Thoracic aorta (tissue), 2 donors: ENCODE measurements at regions not wholly inside any gene's neighbourhood (a gene's known extent, or its start where the extent isn't known, plus 50 kb on each side); places are given as distances from the start of the nearest gene placed in this dataset.

Source experiments
- ATAC-seq: fragments of 150-250 bp; one replicate; pipeline ENCODE4 v1.8.0; 2017; ENCODE audit warnings: low read depth; ENCODE audit not compliant: insufficient number of reproducible peaks, low FRiP score
- DNase-seq: peaks from one replicate; pipeline ENCODE4 v3.0.0-alpha.2; 2020; ENCODE audit warnings: low spot score
- H3K27ac ChIP-seq, 2 donors: fragments of 200-600 bp; sonication (generic); 1 replicate in 1 of 2; 2 replicates in 1 of 2; pipeline ENCODE4 v1.5.1; 2016; ENCODE audit warnings: mild to moderate bottlenecking in 2 of 2, moderate library complexity in 2 of 2
- H3K27me3 ChIP-seq: fragments of 200-600 bp; sonication (generic); replicated peaks from 2 replicates; pipeline ENCODE4 v1.6.0; 2016; ENCODE audit warnings: mild to moderate bottlenecking; ENCODE audit not compliant: insufficient read depth
- H3K36me3 ChIP-seq: fragments of 200-600 bp; sonication (generic); one replicate; pipeline ENCODE4 v1.5.1; 2016
- H3K4me1 ChIP-seq, 2 donors: fragments of 200-600 bp; sonication (generic); 1 replicate in 1 of 2; 2 replicates in 1 of 2; pipeline versions ENCODE4 v1.5.1 to v1.6.0; 2016; ENCODE audit warnings: low read depth in 2 of 2, mild to moderate bottlenecking in 1 of 2; ENCODE audit not compliant: control insufficient read depth in 1 of 2
- H3K4me3 ChIP-seq: fragments of 200-600 bp; sonication (generic); 2 replicates; pipeline ENCODE4 v1.5.1; 2016; ENCODE audit warnings: mild to moderate bottlenecking
- H3K9me3 ChIP-seq: fragments of 200-600 bp; sonication (generic); 2 replicates; pipeline ENCODE4 v1.5.1; 2016
- TF ChIP-seq, protein P1 (sequence below): fragments of 200-600 bp; sonication (generic); IDR thresholded peaks from one replicate; pipeline ENCODE4 v1.5.1; 2019; ENCODE audit warnings: antibody characterized with exemption

DNA sequence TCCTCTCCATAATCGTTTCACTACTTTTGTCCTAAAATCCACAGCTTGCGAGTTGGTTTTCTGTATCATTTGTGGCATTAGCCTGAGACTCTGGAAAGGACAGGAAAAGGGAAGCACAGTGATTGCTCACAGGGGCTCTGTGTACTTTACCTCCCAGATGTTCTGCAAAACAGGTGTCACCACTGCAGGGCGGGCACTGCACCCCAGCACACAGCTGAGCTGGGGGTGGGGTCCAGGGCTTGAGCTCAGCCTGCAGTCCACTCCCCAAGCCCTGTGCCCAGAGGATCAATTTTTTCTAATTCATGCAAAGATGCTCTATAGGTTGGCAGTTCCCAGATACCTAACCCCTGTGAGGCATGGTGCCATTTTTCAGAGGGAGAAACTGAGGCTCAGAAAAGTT, 119.4 kb upstream of the GLI2 start:
- DNase-seq: no peak
- no peak for ATAC-seq
- Histone ChIP-seq H3K9me3 (no peaks in the 10 kb centered on the region), H3K36me3 (no peaks in the 10 kb centered on the region), H3K27me3 (no peaks in the 10 kb centered on the region), H3K4me3 (no peak overlapping the region), H3K4me1 (peaks cover 14 to 19% of the 10 kb centered on the region in 2 donors), H3K27ac (no peak overlapping the region)
- TF ChIP-seq, protein P1, sequence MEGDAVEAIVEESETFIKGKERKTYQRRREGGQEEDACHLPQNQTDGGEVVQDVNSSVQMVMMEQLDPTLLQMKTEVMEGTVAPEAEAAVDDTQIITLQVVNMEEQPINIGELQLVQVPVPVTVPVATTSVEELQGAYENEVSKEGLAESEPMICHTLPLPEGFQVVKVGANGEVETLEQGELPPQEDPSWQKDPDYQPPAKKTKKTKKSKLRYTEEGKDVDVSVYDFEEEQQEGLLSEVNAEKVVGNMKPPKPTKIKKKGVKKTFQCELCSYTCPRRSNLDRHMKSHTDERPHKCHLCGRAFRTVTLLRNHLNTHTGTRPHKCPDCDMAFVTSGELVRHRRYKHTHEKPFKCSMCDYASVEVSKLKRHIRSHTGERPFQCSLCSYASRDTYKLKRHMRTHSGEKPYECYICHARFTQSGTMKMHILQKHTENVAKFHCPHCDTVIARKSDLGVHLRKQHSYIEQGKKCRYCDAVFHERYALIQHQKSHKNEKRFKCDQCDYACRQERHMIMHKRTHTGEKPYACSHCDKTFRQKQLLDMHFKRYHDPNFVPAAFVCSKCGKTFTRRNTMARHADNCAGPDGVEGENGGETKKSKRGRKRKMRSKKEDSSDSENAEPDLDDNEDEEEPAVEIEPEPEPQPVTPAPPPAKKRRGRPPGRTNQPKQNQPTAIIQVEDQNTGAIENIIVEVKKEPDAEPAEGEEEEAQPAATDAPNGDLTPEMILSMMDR: no peak

- Histone ChIP-seq H3K36me3 (no peaks in the 10 kb centered on the region), H3K4me1 (peaks cover 14 to 19% of the 10 kb centered on the region in 2 donors), H3K27ac (no peak overlapping the region), H3K27me3 (no peaks in the 10 kb centered on the region), H3K9me3 (no peaks in the 10 kb centered on the region), H3K4me3 (no peak overlapping the region)
- TF ChIP-seq, protein P1: no peak
- ATAC-seq: no peak
- no peak for DNase-seq
Measured at GRCh38 chr2:120617055-120617454, 118.6 kb upstream of the GLI2 start.

DNA sequence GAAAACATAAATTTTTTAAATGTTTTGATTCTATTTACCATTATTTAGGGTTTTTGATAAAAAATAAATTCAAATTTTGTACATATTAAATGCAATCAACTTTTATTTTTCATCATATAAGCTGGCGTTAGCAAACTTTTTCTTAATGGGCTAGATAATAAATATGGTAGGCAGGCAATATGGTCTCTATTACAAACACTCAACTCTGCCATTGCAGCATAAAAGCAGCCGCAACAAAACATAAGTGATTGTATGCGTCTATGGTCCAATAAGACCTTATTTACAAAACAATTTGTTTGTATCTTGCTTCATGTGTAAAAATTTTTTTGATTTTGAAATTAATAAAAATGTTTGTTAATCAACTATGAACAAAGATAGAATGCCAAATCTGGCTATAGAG, 116.8 kb upstream of the GLI2 start:
- ATAC-seq: no peak

DNA sequence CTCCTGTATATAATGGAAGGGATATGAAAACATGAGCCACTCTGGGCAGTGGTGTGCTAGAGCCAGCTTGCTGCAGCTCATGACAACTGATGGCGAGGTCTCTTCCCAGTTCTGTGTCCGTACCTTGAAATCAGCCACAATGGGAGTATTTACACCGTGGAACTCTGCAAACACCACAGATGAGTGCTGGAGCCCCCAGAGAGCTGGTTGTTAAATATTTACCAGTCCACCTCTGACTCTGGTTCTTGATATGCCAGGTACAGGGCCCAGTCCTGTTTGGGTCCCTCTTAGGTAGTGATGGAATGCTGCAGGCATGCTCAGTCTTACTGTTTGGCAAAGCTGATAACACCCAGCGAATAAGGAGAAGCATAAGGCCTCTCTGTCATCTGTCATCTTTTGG, 116.1 kb upstream of the GLI2 start:
- H3K9me3 ChIP-seq: no peaks in the 10 kb centered on the region
- DNase-seq (no peak), ATAC-seq (no peak)
- no peak overlapping the region for H3K4me3 ChIP-seq
- no peaks in the 10 kb centered on the region for H3K27me3 ChIP-seq
- H3K36me3 ChIP-seq: no peaks in the 10 kb centered on the region
- no peak overlapping the region for H3K27ac ChIP-seq
- peaks cover 2 to 4% of the 10 kb centered on the region in 2 donors for H3K4me1 ChIP-seq
- TF ChIP-seq, protein P1: no peak

More for the DNA sequence above, 116.8 kb upstream of the GLI2 start:
- Histone ChIP-seq H3K4me1 (peaks cover 7 to 12% of the 10 kb centered on the region in 2 donors), H3K36me3 (no peaks in the 10 kb centered on the region), H3K27ac (no peak overlapping the region), H3K27me3 (no peaks in the 10 kb centered on the region), H3K4me3 (no peak overlapping the region), H3K9me3 (no peaks in the 10 kb centered on the region)
- no peak for DNase-seq
- TF ChIP-seq, protein P1: no peak

DNA sequence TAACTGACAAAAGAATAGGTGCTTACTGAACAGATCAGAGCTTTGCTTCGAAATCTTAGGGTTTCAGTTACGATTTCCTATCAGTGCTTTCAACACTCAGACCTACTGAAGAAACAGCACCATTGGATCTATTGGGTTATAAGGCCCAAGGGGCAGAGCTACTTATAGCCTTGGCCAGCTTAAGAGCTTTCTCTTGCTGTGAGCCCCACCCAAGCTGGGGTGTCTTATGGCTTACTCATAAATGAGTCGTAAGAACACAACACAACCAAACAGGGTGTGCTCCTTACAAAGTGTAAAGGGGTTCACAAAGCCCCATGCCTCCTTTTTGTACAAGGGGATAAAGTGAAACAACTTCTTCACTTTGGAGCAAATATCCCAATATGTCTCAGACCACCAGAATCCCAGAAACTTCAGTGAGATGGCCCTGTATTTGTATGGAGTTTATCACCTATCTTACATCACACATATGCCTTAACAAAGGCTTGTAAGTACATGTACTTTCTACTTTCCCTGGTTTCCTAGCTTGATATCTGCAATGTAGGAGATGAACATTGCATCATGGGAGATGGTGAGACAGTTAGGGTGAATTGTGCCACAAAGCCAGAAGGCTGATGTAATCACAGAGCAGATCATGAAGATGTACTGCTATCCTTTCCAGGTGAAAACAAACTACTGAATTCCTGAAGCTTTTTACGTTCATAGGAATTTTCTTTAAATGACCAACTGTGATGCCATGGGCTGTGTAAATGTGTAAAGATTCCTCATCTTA, 115.5 kb upstream of the GLI2 start:
- no peaks in the 10 kb centered on the region for H3K27me3 ChIP-seq
- ATAC-seq (no peak), DNase-seq (no peak)
- TF ChIP-seq, protein P1: no peak
- H3K9me3 ChIP-seq: no peaks in the 10 kb centered on the region
- no peaks in the 10 kb centered on the region for H3K36me3 ChIP-seq
- H3K4me1 ChIP-seq: peaks cover 0 to 2% of the 10 kb centered on the region in 2 donors
- H3K4me3 ChIP-seq: no peak overlapping the region
- no peak overlapping the region for H3K27ac ChIP-seq
